GM18505 (cell line): ENCODE measurements at regions not wholly inside any gene's neighbourhood (a gene's known extent, or its start where the extent isn't known, plus 50 kb on each side); places are given as distances from the start of the nearest gene placed in this dataset.
"Not testable (repeated sequence)": the region's sequence is repeated elsewhere in the genome, so short reads cannot be mapped to it uniquely, and the experiment has no call there.

Source experiments
- ATAC-seq: cut with Tn5 transposase; IDR thresholded peaks from one replicate; pipeline ENCODE4 v1.9.1; 2021; ENCODE audit not compliant: unreplicated experiment
- POLR2A ChIP-seq: IDR thresholded peaks from 4 replicates; pipeline ENCODE4 v1.6.1; 2011; ENCODE audit warnings: borderline replicate concordance; ENCODE audit not compliant: insufficient read depth, insufficient read length; ENCODE audit errors: extremely low read depth

DNA sequence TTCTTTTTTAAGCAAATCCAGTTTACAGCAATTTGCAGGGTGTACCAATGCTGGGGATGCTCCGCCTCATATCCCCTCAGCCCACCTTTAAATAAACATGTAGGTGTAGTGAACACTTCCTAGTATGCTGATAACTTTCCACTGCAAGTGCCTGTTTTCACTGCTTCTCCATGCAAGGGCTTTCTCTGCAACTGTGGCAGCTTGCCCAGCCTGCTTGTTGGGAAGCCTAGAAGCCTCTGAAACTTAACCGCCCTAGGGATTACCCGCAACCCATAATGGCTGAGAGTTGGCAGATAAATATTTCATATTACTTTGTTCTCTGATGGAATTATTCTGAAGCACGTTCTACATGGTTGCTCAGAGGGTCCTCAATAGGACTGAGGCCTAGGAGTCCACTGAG, 253.7 kb upstream of the DDX53 start:
- no peak for ATAC-seq
- TF ChIP-seq POLR2A: no peak

DNA sequence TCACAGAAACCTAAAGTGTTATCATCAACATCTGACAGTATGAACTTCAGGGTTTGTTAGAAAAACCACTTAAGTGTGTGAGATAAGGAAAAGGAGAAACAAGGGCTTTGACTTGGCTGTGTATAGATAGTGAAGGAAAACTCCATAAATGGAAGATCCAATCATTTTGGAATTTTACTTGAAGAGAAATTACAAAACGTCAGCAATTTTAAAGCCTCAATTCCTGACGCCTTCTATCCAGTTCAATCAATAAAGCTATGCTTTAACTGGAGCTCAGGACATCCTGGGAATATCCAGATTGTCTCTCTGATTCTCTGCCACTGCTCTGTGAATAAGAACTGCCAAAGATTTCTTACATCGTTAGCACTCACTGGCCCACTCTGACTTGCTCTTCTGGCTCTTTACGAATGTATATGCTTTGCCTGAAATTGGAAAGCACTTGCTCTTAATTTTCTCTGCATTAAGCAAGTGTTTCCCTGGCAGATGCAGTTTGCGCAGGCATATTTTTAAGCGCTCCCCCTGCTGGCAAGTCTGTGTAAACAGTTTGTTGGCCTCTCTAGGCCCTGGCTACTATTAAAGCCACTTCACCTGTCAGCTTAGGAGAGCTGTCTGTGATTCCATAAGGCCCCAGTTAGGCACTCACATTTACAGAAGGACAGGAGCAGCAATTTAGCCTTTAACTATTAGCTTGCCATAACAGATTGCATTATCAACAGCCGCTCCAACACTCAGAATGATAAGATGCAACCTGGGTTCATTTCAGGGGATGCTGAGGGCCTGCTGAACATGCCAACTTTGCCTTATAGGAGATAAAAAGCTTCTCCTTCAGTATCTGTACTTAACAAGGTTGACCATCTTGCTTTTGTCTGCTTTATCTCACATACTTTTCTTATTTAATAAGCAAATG, 251.4 kb upstream of the DDX53 start:
- ATAC-seq: peak; percentile 92

DNA sequence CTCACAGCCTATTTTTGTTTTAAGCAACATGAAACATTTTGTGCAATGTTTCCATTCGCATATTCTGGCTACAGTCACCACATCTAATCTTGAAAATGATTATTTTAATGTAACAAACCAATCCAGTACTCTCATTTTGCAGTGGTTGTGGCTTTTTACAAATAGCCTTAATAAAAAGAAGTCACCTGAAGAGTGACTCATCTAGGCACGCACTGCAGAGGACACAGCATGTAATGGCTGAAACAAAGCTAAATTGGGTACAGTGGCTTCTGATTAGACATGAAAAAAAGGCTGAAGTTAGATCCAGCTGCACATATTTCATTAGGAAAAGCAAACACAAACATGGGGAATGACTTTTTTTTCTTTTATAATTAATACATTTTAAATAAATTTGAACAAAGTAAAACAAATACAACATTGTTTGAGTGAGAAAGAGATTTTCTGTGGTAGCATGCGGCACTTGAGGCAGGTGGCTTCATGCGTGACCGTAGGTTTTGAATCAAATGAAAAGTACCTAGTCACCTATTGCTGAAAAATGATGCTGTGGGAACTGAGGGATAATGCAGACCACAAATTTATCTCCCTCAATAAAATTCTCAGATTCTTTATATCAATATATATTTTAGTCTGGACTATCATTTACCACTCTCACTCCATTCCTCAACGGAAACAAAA, 240.8 kb upstream of the DDX53 start:
- ATAC-seq: no peak
- TF ChIP-seq POLR2A: no peak

More for the DNA sequence above, 251.4 kb upstream of the DDX53 start:
- TF ChIP-seq POLR2A: no peak

DNA sequence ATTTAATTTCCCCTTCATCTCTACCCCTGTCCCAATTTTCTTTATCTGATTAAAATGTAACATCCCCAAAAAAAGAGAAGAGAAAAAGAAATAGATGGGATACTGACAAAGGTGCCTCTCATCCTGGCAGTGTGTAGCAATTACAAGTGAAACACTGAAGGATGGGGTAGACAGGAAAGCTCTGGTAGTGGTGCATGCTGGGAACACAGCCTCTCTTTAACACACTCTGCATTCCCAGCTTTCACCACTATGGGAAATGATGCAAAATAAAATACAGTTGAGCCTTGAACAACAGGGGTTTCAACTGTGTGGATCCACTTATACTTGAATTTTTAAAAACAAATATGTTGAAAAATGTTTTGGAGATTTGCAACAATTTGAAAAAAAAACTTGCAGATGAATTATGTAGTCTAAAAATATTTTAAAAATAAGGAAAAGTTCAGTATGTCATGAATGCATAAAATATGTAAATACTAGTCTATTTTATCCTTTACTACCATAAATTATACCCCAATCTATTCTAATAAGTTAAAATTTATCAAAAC, 239.2 kb upstream of the DDX53 start:
- ATAC-seq: no peak
- TF ChIP-seq POLR2A: no peak

DNA sequence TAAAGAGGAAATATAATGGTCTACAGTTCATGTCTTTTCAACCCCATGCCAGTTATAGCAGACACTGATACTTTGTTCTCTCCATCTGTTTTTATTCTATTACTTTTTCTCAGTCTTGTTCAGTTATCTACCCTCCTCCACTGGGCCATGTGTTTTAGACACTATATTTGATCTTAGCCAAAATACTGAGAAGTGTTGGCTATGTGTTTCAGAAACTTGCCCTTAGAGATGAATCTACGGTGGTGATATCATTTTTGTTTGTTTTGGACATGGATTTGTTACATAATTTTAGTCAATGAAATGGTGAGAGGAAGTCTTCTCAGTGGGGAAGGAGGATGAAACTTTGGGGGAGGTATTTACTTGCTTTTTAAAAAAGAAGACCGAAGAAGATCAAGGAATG, 211.5 kb upstream of the DDX53 start:
- ATAC-seq: no peak

DNA sequence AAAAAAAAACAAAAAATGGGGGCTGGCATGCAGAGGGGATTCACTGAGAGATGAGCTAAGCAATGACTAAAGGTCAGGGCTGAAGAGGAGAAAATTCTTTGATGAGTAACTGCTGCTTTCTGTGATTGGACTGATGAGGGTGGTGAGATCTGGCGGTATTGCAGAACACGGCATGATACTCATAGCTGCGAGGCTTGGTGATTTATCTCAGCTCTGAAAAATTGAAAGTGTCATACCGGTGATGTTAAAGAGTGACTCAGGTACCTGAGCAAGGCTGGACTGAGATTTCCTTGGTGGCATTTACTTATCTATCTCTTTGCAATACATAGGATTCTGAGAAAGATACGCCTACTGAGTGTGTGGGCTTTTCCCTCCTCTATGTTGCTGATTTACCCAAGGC, 204.1 kb upstream of the DDX53 start:
- no peak for TF ChIP-seq POLR2A
- no peak for ATAC-seq

More for the DNA sequence above, 211.5 kb upstream of the DDX53 start:
- TF ChIP-seq POLR2A: no peak

DNA sequence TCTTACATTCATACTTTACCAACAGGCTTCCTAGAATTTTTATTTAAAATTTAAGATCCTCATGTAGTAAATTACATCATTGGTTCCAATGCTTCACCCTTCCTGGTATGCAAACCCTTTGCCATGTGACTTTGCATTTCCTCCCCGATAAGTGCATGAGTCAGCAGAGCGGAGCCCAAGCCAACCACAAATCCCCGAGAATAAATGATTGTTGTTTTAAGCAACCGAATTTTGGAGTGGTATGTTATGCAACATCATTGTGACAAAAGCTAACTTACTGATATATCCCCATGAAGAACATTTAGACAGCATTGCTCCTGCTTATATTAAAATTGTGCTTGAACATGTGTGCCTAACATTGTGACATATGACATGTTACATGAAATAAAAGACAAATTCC, 199.4 kb upstream of the DDX53 start:
- ATAC-seq: no peak
- TF ChIP-seq POLR2A: no peak

DNA sequence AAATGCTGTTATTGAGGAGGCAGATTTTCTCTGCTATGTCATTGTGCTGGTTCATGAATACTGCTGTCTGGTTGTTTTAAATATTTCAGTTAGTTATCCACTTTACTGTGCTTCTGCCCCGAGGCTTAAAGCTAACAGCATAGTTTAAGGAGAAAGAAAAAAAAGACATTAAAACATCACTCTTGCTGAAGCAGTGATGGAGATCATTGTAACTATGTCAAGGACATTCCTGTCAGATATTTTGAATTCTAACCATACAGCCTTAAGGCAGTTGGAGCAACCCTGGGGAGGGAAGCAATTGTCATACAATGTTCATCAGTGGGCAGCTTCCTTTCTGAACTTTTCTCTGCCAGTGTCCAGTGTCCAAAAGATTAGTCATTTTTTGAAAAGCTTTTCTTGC, 199.0 kb upstream of the DDX53 start:
- ATAC-seq: no peak
- no peak for TF ChIP-seq POLR2A

DNA sequence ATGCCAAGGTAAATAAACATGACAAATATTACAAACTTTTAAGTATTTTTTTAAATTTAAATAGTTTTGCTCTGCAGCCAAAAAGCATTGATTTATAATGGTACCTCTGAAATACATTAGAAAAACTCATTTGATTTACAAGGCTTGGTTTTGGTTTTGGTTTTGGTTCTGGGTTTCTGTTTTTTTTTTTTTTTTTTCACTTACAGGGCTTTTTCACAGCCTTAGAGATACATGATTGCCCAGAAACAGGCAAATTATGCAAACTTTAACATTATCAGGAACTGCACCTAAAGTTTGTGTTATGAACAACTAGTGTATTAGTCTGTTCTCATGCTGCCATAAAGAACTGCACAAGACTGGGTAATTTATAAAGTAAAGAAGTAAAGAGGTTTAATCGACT, 196.4 kb upstream of the DDX53 start:
- peak; percentile 54 for ATAC-seq
- TF ChIP-seq POLR2A: no peak

DNA sequence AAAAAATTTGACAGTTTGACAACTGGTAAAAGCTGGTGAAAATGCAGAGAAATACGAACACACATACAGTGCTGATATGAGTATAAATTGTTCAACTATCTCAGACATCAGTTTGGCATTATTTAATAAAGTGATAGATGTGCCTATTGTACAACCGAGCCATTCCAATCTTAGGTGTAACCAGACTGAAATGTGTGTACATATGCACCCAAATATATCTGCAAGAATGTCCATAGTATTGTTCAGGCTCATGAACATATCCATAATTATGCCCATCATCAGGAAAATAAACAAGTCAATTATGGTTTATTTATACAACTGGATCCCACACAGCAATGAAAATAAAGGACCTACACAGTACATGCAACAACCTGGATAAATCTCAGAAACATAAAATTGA, 188.9 kb upstream of the DDX53 start:
- ATAC-seq: no peak

DNA sequence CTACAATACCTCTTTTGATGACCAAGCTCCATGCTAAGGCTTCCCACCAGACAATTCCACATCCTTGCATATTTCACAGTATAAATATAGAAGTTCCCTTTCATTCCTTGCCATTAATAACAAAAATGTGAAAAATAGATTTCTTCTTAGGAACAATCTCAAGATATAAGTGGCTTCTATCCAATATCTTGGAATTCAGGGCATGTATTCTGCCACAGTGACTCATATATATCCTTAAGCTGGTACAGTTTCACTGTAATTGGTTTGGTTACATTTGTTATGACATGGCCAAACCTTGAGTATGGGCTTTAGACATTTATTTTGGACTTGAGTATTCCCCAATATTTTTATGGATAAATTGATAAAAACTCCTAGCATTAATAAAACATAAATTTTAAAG, 181.7 kb upstream of the DDX53 start:
- ATAC-seq: no peak
- no peak for TF ChIP-seq POLR2A

More for the DNA sequence above, 188.9 kb upstream of the DDX53 start:
- TF ChIP-seq POLR2A: no peak

DNA sequence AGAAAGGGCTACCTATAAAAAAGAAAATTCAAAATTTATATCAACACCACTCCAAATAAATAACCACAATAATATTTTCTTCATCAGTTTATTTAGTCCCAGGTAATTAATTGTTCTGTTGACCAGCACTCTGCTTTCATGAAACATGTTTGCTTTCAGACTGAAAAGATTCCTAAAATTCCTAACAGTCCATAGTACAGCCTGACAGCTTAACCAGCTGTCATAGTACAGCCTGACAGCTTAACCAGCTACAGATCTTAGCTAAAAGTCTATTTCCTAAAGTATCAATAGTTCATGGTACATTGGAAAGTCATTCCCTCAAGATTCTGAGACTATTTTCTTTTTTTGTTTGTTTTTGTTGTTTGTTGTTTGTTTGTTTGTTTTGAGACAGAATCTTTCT, 144.1 kb upstream of the DDX53 start:
- no peak for TF ChIP-seq POLR2A
- no peak for ATAC-seq

DNA sequence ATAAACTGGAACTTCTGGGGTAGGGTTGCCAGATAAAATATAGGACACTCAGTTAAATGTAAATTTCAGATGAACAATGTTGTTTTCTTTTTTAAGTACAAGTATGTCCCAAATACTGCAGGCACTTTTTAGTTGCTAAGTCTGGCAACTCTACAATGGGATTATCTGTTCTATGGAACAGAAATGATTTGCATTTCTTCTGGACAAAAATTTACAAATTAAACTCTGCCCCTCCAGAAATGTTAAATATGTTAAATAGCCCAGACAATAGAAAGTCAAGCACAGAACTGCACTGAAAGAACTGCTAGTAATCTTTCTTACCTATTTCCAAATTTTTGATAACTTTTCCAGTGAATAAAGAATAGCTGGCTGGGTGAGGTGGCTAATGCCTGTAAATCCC, 140.1 kb upstream of the DDX53 start:
- no peak for ATAC-seq
- no peak for TF ChIP-seq POLR2A

DNA sequence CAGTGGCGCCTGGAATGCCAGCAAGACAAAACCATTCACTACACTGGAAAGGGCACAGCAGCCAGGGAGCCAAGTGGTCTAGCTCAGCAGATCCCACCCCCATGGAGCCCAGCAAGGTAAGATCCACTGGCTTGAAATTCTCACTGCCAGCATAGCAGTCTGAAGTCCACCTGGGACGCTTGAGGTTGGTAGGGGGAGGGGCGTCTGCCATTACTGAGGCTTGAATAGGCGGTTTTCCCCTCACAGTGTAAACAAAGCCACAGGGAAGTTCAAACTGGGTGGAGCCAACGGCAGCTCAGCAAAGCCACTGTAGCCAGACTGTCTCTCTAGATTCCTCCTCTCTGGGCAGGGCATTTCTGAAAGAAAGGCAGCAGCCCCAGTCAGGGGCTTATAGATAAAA, 133.0 kb upstream of the DDX53 start:
- not testable (repeated sequence) for ATAC-seq

DNA sequence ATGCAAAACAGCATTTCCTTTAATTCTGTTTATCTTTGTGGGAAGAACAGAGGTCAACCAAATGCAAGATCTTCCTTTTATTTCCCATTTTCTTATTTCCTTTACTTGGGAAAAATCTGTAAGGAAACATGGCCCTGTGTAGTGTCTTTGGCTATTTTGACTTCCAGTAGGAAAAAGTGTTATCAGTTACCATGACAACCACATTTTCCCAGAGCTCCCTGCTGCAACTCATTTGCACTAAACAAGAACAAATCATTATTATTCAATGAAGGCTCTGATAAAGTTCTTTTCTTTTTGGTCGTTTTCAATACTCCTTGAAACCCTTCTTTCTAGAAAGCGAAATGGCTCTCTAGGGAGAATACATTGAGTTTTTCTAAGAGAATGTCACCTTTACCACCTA, 117.2 kb upstream of the DDX53 start:
- no peak for ATAC-seq
- no peak for TF ChIP-seq POLR2A

DNA sequence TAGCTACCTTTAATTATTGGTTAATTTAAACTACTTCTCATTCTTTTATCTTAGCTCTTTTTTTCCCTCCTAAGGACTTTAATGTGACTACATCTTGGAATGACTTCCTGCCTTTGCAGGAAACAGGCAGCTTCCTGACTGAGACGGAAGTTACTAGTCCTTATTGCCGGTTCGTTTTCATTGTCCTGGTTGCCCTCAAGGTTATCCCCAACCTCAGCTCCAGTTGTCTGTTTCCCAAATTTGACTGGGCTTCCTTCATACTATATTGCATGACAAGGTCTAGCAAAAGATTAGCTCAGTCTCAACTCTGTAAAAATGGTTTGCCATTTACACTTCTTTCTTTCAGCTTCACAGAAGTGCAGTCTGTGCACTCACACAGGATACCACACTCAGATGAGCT, 109.9 kb upstream of the DDX53 start:
- no peak for ATAC-seq
- TF ChIP-seq POLR2A: no peak
